H9 (cell line): ENCODE measurements at regions not wholly inside any gene's neighbourhood (a gene's known extent, or its start where the extent isn't known, plus 50 kb on each side); places are given as distances from the start of the nearest gene placed in this dataset.

Experiments used
- DNase-seq: peaks from one replicate; pipeline ENCODE4 v3.0.0-alpha.2; 2017
- H2AFZ ChIP-seq: one replicate; pipeline ENCODE4 v1.6.1; 2013; ENCODE audit warnings: mild to moderate bottlenecking, low read length, control low read depth, moderate library complexity
- H2AK5ac ChIP-seq: 2 replicates; pipeline ENCODE4 v1.6.1; 2013; ENCODE audit warnings: low read length, control low read depth, mixed read lengths; ENCODE audit not compliant: insufficient read length
- H2BK120ac ChIP-seq: one replicate; pipeline ENCODE4 v1.6.1; 2013; ENCODE audit warnings: low read depth, mild to moderate bottlenecking, low read length, control low read depth, inconsistent platforms; ENCODE audit not compliant: poor library complexity, severe bottlenecking
- H2BK12ac ChIP-seq: 2 replicates; pipeline ENCODE4 v1.6.1; 2013; ENCODE audit warnings: low read length, control low read depth, mixed read lengths, low read depth; ENCODE audit not compliant: insufficient read length
- H2BK15ac ChIP-seq: 2 replicates; pipeline ENCODE4 v1.6.1; 2013; ENCODE audit warnings: low read depth, low read length, control low read depth
- H2BK20ac ChIP-seq: one replicate; pipeline ENCODE4 v1.6.1; 2013; ENCODE audit warnings: low read depth, mild to moderate bottlenecking, low read length, control low read depth, inconsistent platforms; ENCODE audit not compliant: poor library complexity, severe bottlenecking
- H2BK5ac ChIP-seq: 2 replicates; pipeline ENCODE4 v1.6.1; 2013; ENCODE audit warnings: low read length, control low read depth, mixed read lengths; ENCODE audit not compliant: insufficient read length
- H3K14ac ChIP-seq: 2 replicates; pipeline ENCODE4 v1.6.1; 2013; ENCODE audit warnings: low read length, control low read depth; ENCODE audit not compliant: insufficient read depth
- H3K18ac ChIP-seq: 2 replicates; pipeline ENCODE4 v1.6.1; 2013; ENCODE audit warnings: low read depth, mild to moderate bottlenecking, mixed read lengths, low read length, control low read depth; ENCODE audit not compliant: insufficient read length
- H3K23ac ChIP-seq: 2 replicates; pipeline ENCODE4 v1.6.1; 2013; ENCODE audit warnings: low read length, control low read depth, mixed read lengths, low read depth; ENCODE audit not compliant: insufficient read length
- H3K23me2 ChIP-seq: 2 replicates; pipeline ENCODE4 v1.6.1; 2013; ENCODE audit warnings: low read depth, mild to moderate bottlenecking, mixed read lengths, low read length, control low read depth; ENCODE audit not compliant: insufficient read length, poor library complexity, severe bottlenecking
- H3K27ac ChIP-seq: 2 replicates; pipeline ENCODE4 v1.5.1; 2013; ENCODE audit warnings: low read length, control low read depth, mixed read lengths, low read depth; ENCODE audit not compliant: insufficient read length
- H3K27me3 ChIP-seq: 2 replicates; pipeline ENCODE4 v1.6.1; 2013; ENCODE audit warnings: low read length, control low read depth, inconsistent platforms; ENCODE audit not compliant: insufficient read depth
- H3K4ac ChIP-seq: 2 replicates; pipeline ENCODE4 v1.6.1; 2013; ENCODE audit warnings: low read depth, mild to moderate bottlenecking, control low read depth, inconsistent platforms, low read length, moderate library complexity
- H3K4me1 ChIP-seq: 2 replicates; pipeline ENCODE4 v1.6.1; 2013; ENCODE audit warnings: low read length, control low read depth, inconsistent platforms; ENCODE audit not compliant: insufficient read depth
- H3K4me2 ChIP-seq: 2 replicates; pipeline ENCODE4 v1.6.1; 2013; ENCODE audit warnings: low read length, control low read depth, mixed read lengths; ENCODE audit not compliant: insufficient read length, insufficient read depth
- H3K56ac ChIP-seq: 2 replicates; pipeline ENCODE4 v1.6.1; 2013; ENCODE audit warnings: low read depth, mild to moderate bottlenecking, mixed read lengths, low read length, control low read depth; ENCODE audit not compliant: insufficient read length
- H3K79me1 ChIP-seq: 2 replicates; pipeline ENCODE4 v1.6.1; 2013; ENCODE audit warnings: low read depth, mild to moderate bottlenecking, moderate library complexity, low read length, control low read depth, inconsistent platforms; ENCODE audit not compliant: insufficient read depth, poor library complexity, severe bottlenecking
- H3K79me2 ChIP-seq: 2 replicates; pipeline ENCODE4 v1.6.1; 2013; ENCODE audit warnings: low read length, control low read depth, inconsistent platforms; ENCODE audit not compliant: insufficient read depth
- H3K9ac ChIP-seq: 2 replicates; pipeline ENCODE4 v1.6.1; 2013; ENCODE audit warnings: low read length, control low read depth, mixed read lengths; ENCODE audit not compliant: insufficient read length; ENCODE audit errors: extremely low read depth
- H3K9me3 ChIP-seq: one replicate; pipeline ENCODE4 v1.6.1; 2013; ENCODE audit warnings: low read depth, low read length, inconsistent platforms; ENCODE audit not compliant: control insufficient read depth
- H3T11ph ChIP-seq: one replicate; pipeline ENCODE4 v1.6.1; 2013; ENCODE audit warnings: mild to moderate bottlenecking, low read length, control low read depth, inconsistent platforms
- H4K20me1 ChIP-seq: one replicate; pipeline ENCODE4 v1.6.1; 2013; ENCODE audit not compliant: control insufficient read depth, insufficient read length, insufficient read depth
- H4K5ac ChIP-seq: 2 replicates; pipeline ENCODE4 v1.6.1; 2013; ENCODE audit warnings: low read depth, mild to moderate bottlenecking, mixed read lengths, low read length, control low read depth; ENCODE audit not compliant: insufficient read length
- H4K8ac ChIP-seq: replicated peaks from 2 replicates; pipeline ENCODE4 v1.6.1; 2013; ENCODE audit warnings: low read length, control low read depth, mixed read lengths, low read depth; ENCODE audit not compliant: insufficient read length
- H4K91ac ChIP-seq: 2 replicates; pipeline ENCODE4 v1.6.1; 2013; ENCODE audit warnings: low read depth, mild to moderate bottlenecking, moderate library complexity, mixed read lengths, low read length, control low read depth; ENCODE audit not compliant: insufficient read length
- H3K27ac Mint-ChIP-seq, 3 experiments: 2 replicates in 2 of 3; 3 replicates in 1 of 3; pipeline ENCODE4 v1.8.0; 2020 to 2021; ENCODE audit warnings: mixed read lengths in 3 of 3, mild to moderate bottlenecking in 1 of 3, moderate library complexity in 1 of 3
- H3K27me3 Mint-ChIP-seq: 2 replicates; pipeline ENCODE4 v1.8.0; 2021; ENCODE audit warnings: low read depth, mild to moderate bottlenecking, moderate library complexity, mixed read lengths
- H3K36me3 Mint-ChIP-seq, 3 experiments: 2 replicates in 2 of 3; 3 replicates in 1 of 3; pipeline ENCODE4 v1.8.0; 2020 to 2021; ENCODE audit warnings: low read depth in 3 of 3, mixed read lengths in 3 of 3; ENCODE audit not compliant: insufficient read depth in 1 of 3
- H3K4me1 Mint-ChIP-seq, 2 experiments: 2 replicates each; pipeline ENCODE4 v1.8.0; 2020; ENCODE audit warnings: mixed read lengths in 2 of 2
- H3K4me3 Mint-ChIP-seq, 2 experiments: 2 replicates in 1 of 2; 3 replicates in 1 of 2; pipeline ENCODE4 v1.8.0; 2020 to 2021; ENCODE audit warnings: mild to moderate bottlenecking in 2 of 2, mixed read lengths in 2 of 2, moderate library complexity in 1 of 2
- H3K9me3 Mint-ChIP-seq, 2 experiments: 2 replicates in 1 of 2; 3 replicates in 1 of 2; pipeline ENCODE4 v1.8.0; 2020; ENCODE audit warnings: mild to moderate bottlenecking in 2 of 2, mixed read lengths in 2 of 2, moderate library complexity in 1 of 2
- CTCF ChIP-seq: fragments of 200-600 bp; sonication (generic); conservative IDR thresholded peaks from 3 replicates; pipeline ENCODE4 v1.8.0; 2021; ENCODE audit warnings: antibody characterized with exemption, mild to moderate bottlenecking
- WGBS: extraction: QIAGEN DNeasy Blood & Tissue Kit; methylation state at CpG from one replicate; pipeline ENCODE4 v1.1.7; 2013; ENCODE audit warnings: missing lambda C conversion rate, low lambda C conversion rate, mixed read lengths; ENCODE audit not compliant: insufficient read length; ENCODE audit errors: extremely low coverage; 5-methylcytosine and 5-hydroxymethylcytosine counted together

DNA sequence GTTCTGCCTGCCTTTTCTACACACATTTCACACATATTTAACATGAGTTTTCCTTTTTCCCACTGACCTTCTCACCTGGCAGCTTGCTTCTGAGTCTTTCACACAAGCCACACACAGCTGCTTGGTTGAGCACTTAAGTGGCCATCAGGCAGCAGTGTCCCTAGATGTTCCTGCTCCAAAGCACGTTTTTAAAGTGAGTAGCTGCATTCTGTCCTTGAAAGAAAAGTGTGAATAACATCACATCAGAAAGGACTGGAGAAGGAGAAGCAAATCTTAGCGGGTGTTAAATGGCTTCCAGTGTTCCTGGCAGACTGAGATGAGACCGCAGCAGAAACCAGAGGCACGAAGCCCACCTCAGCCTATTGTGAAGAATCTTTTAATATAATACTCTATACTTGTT, 209.2 kb upstream of the IRX4 start:
- TF ChIP-seq CTCF = no peak
- no peak for DNase-seq
- Mint-ChIP-seq H3K9me3 (no peaks in the 10 kb centered on the region; a peak in 1 of 5 replicates), H3K4me1 (peaks cover 5 to 16% of the 10 kb centered on the region in 2 experiments), H3K27me3 (no peaks in the 10 kb centered on the region; the same call in none of the 2 replicates), H3K4me3 (no peak overlapping the region), H3K27ac (no peak overlapping the region), H3K36me3 (no peaks in the 10 kb centered on the region)
- Histone ChIP-seq H2BK120ac (no peak overlapping the region), H2BK15ac (no peak overlapping the region), H2AK5ac (no peak overlapping the region), H2AFZ (no peak overlapping the region), H3K4me2 (no peak overlapping the region), H2BK20ac (no peak overlapping the region), H3K79me1 (no peaks in the 10 kb centered on the region), H3K23me2 (no peaks in the 10 kb centered on the region), H3K23ac (no peak overlapping the region), H3K14ac (no peak overlapping the region), H2BK12ac (no peak overlapping the region), H3T11ph (no peak overlapping the region), H3K56ac (no peak overlapping the region), H3K4me1 (peaks cover 2% of the 10 kb centered on the region; the same call in 1 of the 2 replicates), H3K9ac (no peak overlapping the region), H4K5ac (no peak overlapping the region), H4K20me1 (no peaks in the 10 kb centered on the region), H3K4ac (no peak overlapping the region), H3K27me3 (no peaks in the 10 kb centered on the region), H3K27ac (no peak overlapping the region), H3K79me2 (0 out of 2 replicates have a peak, but pooled peaks cover 2% of the 10 kb centered on the region), H4K91ac (no peak overlapping the region), H3K18ac (no peak overlapping the region), H2BK5ac (no peak overlapping the region), H3K9me3 (no peaks in the 10 kb centered on the region), H4K8ac (no peak overlapping the region)
- WGBS = no CpG with 5 or more reads among the region's 4 CpGs
